GM12878 (cell line): ENCODE measurements at regions not wholly inside any gene's neighbourhood (a gene's known extent, or its start where the extent isn't known, plus 50 kb on each side); places are given as distances from the start of the nearest gene placed in this dataset.

Source experiments
- ATF2 ChIP-seq: IDR thresholded peaks from 2 replicates; pipeline ENCODE4 v1.6.1; 2012; ENCODE audit warnings: low read length, inconsistent platforms
- BCL11A ChIP-seq: IDR thresholded peaks from 2 replicates; pipeline ENCODE4 v1.6.1; 2011; ENCODE audit warnings: low read depth, low read length
- CEBPB ChIP-seq, 2 experiments: fragments of 150-350 bp in 1 of 2; IDR thresholded peaks; 2 replicates each; pipeline ENCODE4 v1.6.1; 2012 to 2014; ENCODE audit warnings: low read depth in 2 of 2, low read length in 2 of 2, borderline replicate concordance in 1 of 2, inconsistent platforms in 1 of 2
- CEBPZ ChIP-seq: fragments of 150-350 bp; IDR thresholded peaks from 2 replicates; pipeline ENCODE4 v1.6.1; 2016; ENCODE audit warnings: low read depth, low read length
- SIN3A ChIP-seq: IDR thresholded peaks from 2 replicates; pipeline ENCODE4 v1.6.1; 2012; ENCODE audit warnings: low read depth, low read length, improper control_type of control experiment
- STAT1 ChIP-seq: fragments of 450-650 bp; conservative IDR thresholded peaks from 2 replicates; pipeline ENCODE4 v1.6.1; 2014; ENCODE audit warnings: antibody characterized with exemption, mild to moderate bottlenecking
- ZBTB4 ChIP-seq: fragments of 450-650 bp; formaldehyde crosslinking; IDR thresholded peaks from 2 replicates; pipeline ENCODE4 v1.4.0; 2022; ENCODE audit warnings: mild to moderate bottlenecking, moderate library complexity
- ZNF217 ChIP-seq: fragments of 450-650 bp; IDR thresholded peaks from 2 replicates; pipeline ENCODE4 v1.6.1; 2017; ENCODE audit warnings: antibody characterized with exemption, mild to moderate bottlenecking
- ZNF24 ChIP-seq: fragments of 450-650 bp; IDR thresholded peaks from 2 replicates; pipeline ENCODE4 v1.6.1; 2017; ENCODE audit warnings: antibody characterized with exemption, mild to moderate bottlenecking
- ZNF592 ChIP-seq: fragments of 450-650 bp; IDR thresholded peaks from 2 replicates; pipeline ENCODE4 v1.6.1; 2017; ENCODE audit warnings: mild to moderate bottlenecking, moderate library complexity
- ZNF687 ChIP-seq: fragments of 450-650 bp; IDR thresholded peaks from 2 replicates; pipeline ENCODE4 v1.6.1; 2017; ENCODE audit warnings: mild to moderate bottlenecking, moderate library complexity

GRCh38 chrX:16023790-16024734 lies 99.3 kb upstream of the GRPR start (continued):
- TF ChIP-seq ZBTB4 (CRISPR knock-in tag): no peak
- TF ChIP-seq CEBPZ: no peak
- TF ChIP-seq ZNF592: no peak
- TF ChIP-seq ZNF24: peak; percentile 64; the same call in 1 of the 2 replicates
- peak; percentile 88; the same call in 1 of the 2 replicates for TF ChIP-seq ZNF217
- TF ChIP-seq STAT1: no peak
- no peak for TF ChIP-seq ZNF687
- TF ChIP-seq SIN3A: no peak
- TF ChIP-seq BCL11A: peak; percentile 88
- TF ChIP-seq CEBPB (IDR thresholded peaks at IDR 0.05; ENCODE audit: borderline replicate concordance in 1 of 2, low read depth in 2 of 2, low read length in 2 of 2): no peak
- peak; percentile 69 for TF ChIP-seq ATF2
